HUES64 (cell line): ENCODE measurements at regions not wholly inside any gene's neighbourhood (a gene's known extent, or its start where the extent isn't known, plus 50 kb on each side); places are given as distances from the start of the nearest gene placed in this dataset.

ENCODE experiments used
- H3K27ac ChIP-seq: 2 replicates; pipeline ENCODE4 v1.7.0; 2013; ENCODE audit warnings: low read depth, low read length, inconsistent platforms
- H3K27me3 ChIP-seq: 2 replicates; pipeline ENCODE4 v1.6.1; 2013; ENCODE audit warnings: mild to moderate bottlenecking, low read length; ENCODE audit not compliant: insufficient read depth
- H3K36me3 ChIP-seq: 2 replicates; pipeline ENCODE4 v1.6.1; 2013; ENCODE audit warnings: mild to moderate bottlenecking, low read length; ENCODE audit not compliant: insufficient read depth
- H3K4me1 ChIP-seq: 2 replicates; pipeline ENCODE4 v1.6.1; 2013; ENCODE audit warnings: mild to moderate bottlenecking, low read length, moderate library complexity; ENCODE audit not compliant: insufficient read depth
- H3K4me3 ChIP-seq: 2 replicates; pipeline ENCODE4 v1.5.1; 2013; ENCODE audit warnings: mild to moderate bottlenecking, low read length, moderate library complexity
- H3K9ac ChIP-seq: 2 replicates; pipeline ENCODE4 v1.6.1; 2013; ENCODE audit warnings: mild to moderate bottlenecking, low read depth, low read length
- H3K9me3 ChIP-seq: 2 replicates; pipeline ENCODE4 v1.6.1; 2013; ENCODE audit warnings: low read depth, low read length; ENCODE audit not compliant: insufficient read depth
- WGBS: fragments of 150-250, 120-280 bp; methylation state at CpG from one replicate; pipeline ENCODE4 v1.1.7; 2013; ENCODE audit warnings: missing lambda C conversion rate; 5-methylcytosine and 5-hydroxymethylcytosine counted together

DNA sequence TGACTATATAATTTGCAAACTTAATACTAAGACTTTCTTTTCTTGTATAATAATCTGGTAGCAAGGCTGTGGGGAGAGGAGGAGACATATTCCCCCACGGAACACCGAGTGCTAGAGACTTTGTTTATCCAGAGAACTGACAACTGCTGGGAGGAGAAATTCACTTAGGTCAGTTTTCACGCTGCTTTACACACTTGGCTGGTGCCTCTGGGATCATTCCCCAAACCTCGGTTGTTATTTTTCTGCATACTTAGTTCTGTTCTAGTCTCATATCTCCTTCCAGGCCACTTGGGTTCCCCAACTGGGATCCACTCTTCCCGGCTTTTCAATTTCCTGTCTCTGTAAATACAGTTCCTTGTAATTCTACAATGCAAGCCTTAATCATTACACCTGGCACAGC lies 238.2 kb upstream of the ADAMTS16 start:
- Histone ChIP-seq H3K27ac (no peak overlapping the region), H3K9me3 (no peaks in the 10 kb centered on the region), H3K4me3 (no peak overlapping the region), H3K9ac (no peak overlapping the region), H3K36me3 (no peaks in the 10 kb centered on the region), H3K4me1 (no peaks in the 10 kb centered on the region), H3K27me3 (no peaks in the 10 kb centered on the region)
- 93% methylated on average over 5 of the region's 5 CpGs for WGBS

DNA sequence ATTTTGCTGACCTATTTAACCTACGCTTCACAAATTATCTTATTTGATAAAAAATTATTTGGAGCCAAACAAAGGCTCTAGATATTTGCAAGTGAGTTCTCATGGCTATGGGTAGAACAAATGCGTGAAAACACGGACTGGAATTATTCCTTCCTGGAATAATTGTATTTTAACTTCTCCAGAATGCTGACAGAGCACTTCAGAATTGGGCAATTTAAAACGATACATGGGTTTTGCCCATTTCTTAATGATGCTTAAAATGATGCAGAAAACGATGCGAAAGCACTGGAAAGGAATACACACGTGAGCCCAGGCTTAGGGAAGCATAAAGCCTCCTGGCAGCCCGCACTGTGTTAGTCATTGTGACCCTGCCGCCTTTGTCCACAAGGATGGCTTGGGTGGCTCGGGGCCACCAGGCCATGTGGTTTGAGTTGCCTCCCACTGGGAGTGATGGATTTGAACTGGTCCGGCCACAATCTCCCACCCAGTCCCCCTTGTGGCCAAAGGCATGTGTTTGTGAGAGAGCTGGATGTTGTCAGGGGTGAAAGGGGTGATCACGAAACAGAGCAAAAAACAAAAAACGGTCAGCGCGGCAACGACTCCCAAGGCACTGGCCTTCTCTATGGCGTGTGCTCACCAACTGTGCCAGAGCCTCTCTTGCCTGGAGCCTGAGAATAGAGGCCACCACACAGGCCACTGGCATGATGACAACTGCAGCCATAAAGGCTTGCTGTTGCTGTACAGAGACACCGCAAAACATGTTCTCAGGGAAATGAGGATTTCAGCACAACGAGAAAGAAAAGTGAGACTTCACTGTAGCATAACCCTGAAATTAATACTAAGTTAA lies 234.2 kb upstream of the ADAMTS16 start:
- 90% methylated on average over 18 of the region's 19 CpGs for WGBS
- Histone ChIP-seq H3K9ac (no peak overlapping the region), H3K27me3 (no peaks in the 10 kb centered on the region), H3K9me3 (no peaks in the 10 kb centered on the region), H3K27ac (no peak overlapping the region), H3K4me1 (no peaks in the 10 kb centered on the region), H3K36me3 (no peaks in the 10 kb centered on the region), H3K4me3 (no peak overlapping the region)

DNA sequence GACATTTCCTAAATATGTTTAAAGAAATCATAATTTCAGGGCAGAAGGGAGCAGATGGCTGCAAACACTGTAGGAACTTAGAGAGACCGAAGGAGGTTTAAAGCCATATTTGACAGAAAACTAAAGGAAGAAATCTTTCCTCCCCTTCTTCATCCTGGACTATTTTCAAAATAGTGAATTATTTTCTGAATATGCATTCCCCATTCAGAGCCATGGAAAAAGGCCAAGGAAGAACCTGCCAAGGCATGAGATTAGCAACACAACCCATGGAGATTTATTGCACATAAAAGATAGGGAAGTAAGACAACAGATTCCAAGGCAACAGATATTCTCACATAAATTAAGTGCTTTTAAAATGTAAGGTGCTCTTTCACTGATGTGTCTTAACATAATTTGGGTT lies 233.3 kb upstream of the ADAMTS16 start:
- Histone ChIP-seq H3K36me3 (no peaks in the 10 kb centered on the region), H3K9me3 (no peaks in the 10 kb centered on the region), H3K27me3 (no peaks in the 10 kb centered on the region), H3K9ac (no peak overlapping the region), H3K27ac (no peak overlapping the region), H3K4me3 (no peak overlapping the region), H3K4me1 (no peaks in the 10 kb centered on the region)
- WGBS = 75% methylated on average over 1 of the region's 1 CpG

DNA sequence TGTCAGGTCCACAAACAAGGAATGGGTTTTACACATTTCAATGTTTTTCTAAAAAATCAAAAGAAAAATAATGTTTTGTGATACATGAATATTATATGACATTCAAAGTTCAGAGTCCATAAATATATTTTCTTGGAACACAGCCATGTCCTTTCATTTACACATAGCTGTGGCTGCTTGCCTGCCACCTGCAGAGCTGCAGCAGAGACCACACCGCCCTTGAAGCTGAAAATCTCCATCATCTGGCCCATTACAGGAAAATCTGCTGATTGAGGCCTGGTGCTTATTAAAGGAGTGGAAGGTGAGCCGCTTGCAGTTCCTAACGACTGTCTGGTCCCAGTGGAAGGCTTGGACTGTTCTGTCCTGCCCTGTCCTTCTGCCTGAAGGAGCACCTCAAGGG lies 232.6 kb upstream of the ADAMTS16 start:
- H3K4me1 ChIP-seq = no peaks in the 10 kb centered on the region
- no peak overlapping the region for H3K27ac ChIP-seq
- H3K27me3 ChIP-seq = no peaks in the 10 kb centered on the region
- no peak overlapping the region for H3K9ac ChIP-seq
- no peak overlapping the region for H3K4me3 ChIP-seq
- H3K36me3 ChIP-seq = no peaks in the 10 kb centered on the region
- 89% methylated on average over 3 of the region's 3 CpGs for WGBS
- no peaks in the 10 kb centered on the region for H3K9me3 ChIP-seq

DNA sequence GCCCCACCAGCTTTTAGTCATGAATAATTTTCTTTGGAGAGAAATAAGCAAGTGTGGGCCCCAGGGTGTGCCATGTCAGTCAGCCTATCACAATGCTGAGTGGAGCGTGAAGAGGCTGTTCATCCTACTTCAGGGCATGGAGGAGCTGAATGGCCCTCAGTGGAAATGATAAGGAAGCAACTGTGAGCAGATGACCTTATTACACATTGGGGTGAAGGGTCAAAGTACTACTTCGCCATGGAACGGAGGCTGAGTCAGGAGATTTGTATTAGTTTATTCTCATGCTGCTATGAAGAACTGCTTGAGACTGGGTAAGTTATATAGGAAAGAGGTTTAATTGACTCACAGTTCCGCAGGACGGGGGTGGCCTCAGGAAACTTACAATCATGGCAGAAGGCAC lies 231.0 kb upstream of the ADAMTS16 start:
- no peaks in the 10 kb centered on the region for H3K9me3 ChIP-seq
- H3K4me1 ChIP-seq = no peaks in the 10 kb centered on the region
- no peak overlapping the region for H3K27ac ChIP-seq
- 94% methylated on average over 5 of the region's 5 CpGs for WGBS
- H3K27me3 ChIP-seq = no peaks in the 10 kb centered on the region
- no peak overlapping the region for H3K9ac ChIP-seq
- no peak overlapping the region for H3K4me3 ChIP-seq
- H3K36me3 ChIP-seq = no peaks in the 10 kb centered on the region

DNA sequence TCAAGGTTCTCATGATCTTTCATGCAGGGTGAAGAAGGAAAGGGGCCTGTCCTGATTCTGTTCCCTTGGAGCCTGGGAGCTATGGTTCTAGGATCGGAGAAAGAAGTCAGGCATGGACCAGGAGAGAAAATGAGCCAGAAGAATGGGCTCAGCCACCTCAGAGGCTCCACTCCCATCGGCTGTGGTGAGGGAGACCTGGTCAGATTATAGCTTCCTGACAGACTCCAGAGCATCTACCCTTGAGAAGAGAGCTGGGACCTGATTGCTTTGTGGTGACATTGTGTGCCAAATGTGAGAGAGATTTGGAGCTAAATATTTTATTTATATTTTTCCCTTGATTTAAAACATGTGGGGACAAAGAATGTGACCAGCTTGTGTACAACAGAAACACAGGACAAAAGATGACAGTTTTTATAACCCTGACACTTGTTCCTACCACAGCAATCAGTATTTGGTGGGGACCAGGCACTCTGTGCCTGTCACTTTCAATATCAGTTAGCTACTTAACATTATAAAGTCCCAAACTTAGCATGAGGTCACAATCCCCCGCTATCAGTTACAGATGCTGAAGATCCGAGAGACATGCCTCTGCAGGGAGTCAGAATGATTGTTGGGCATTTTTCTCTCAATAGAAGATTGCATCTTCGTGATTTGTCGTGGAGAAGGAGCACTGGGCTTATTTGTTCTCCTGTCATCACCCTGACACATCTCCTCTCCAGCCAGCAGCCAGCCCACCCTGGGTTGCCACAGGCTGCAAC lies 228.3 kb upstream of the ADAMTS16 start:
- no peak overlapping the region for H3K4me3 ChIP-seq
- no peaks in the 10 kb centered on the region for H3K36me3 ChIP-seq
- no peaks in the 10 kb centered on the region for H3K4me1 ChIP-seq
- H3K27me3 ChIP-seq = no peaks in the 10 kb centered on the region
- H3K9ac ChIP-seq = no peak overlapping the region
- no peak overlapping the region for H3K27ac ChIP-seq
- H3K9me3 ChIP-seq = no peaks in the 10 kb centered on the region
- 85% methylated on average over 6 of the region's 6 CpGs for WGBS

DNA sequence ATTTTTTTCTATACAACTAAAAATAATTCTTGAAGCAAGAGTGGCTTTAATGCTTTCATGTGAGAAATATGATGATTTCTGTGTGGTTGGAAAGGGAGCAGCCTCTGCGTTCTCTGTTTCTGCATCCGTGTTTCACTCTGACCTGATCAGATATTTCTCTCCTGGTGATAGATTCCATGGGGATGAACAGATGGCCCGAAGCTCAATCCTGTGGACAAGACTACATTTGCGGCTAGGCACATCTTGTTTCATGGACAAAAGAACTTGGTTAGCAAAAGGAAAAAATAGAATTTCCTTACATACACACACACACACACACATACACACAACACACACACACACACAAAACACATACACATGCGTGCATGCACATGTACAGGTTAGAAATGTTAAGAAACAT lies 218.2 kb upstream of the ADAMTS16 start:
- H3K27me3 ChIP-seq = no peaks in the 10 kb centered on the region
- WGBS = 75% methylated on average over 5 of the region's 5 CpGs

DNA sequence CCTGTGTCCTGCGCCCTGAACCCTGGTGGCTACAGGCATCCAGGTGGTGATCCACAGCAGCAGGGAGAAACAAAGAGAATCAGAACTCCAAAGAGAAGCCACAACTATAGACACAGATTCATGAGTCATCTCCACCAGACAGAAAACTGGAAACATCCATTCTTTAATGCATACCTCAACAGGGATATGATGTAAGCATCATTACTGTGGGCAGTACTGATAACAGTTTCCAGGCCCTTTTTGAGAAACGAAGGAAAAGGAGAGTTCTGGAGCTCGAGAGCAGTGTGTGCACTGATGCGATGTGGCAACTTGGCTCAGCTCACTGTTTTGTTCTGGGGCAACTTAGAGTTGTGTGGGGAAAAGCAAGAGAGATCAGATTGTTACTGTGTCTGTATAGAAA lies 215.6 kb upstream of the ADAMTS16 start:
- H3K27me3 ChIP-seq = no peaks in the 10 kb centered on the region
- no peaks in the 10 kb centered on the region for H3K4me1 ChIP-seq
- 90% methylated on average over 4 of the region's 4 CpGs for WGBS
- no peak overlapping the region for H3K27ac ChIP-seq
- no peaks in the 10 kb centered on the region for H3K36me3 ChIP-seq
- H3K4me3 ChIP-seq = no peak overlapping the region
- no peak overlapping the region for H3K9ac ChIP-seq
- H3K9me3 ChIP-seq = no peaks in the 10 kb centered on the region

More for the DNA sequence above, 218.2 kb upstream of the ADAMTS16 start:
- Histone ChIP-seq H3K4me1 (no peaks in the 10 kb centered on the region), H3K36me3 (no peaks in the 10 kb centered on the region), H3K9ac (no peak overlapping the region), H3K4me3 (no peak overlapping the region), H3K9me3 (no peaks in the 10 kb centered on the region), H3K27ac (no peak overlapping the region)

DNA sequence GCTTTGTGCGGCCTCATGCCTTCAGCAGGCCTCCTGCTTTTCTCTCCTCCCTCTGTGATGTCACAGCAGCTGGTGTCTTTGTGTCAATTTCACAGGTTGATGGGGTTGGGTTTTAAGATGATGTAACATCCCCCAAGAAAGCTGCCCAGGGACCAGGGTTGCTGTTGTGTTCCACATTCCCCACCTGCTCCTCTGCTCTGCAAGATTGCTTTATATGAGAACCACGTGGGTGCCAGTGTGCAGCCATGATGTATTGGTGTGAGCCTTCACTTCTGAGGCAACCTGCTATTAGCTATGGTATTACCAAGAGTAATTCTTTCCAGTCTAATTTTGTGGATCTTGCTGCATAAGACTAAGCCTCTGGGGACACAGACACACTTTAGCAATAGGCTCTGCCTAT lies 213.0 kb upstream of the ADAMTS16 start:
- Histone ChIP-seq H3K9me3 (no peaks in the 10 kb centered on the region), H3K27me3 (no peaks in the 10 kb centered on the region), H3K27ac (no peak overlapping the region), H3K36me3 (no peaks in the 10 kb centered on the region), H3K4me3 (no peak overlapping the region), H3K4me1 (no peaks in the 10 kb centered on the region), H3K9ac (no peak overlapping the region)
- WGBS = 92% methylated on average over 2 of the region's 2 CpGs

DNA sequence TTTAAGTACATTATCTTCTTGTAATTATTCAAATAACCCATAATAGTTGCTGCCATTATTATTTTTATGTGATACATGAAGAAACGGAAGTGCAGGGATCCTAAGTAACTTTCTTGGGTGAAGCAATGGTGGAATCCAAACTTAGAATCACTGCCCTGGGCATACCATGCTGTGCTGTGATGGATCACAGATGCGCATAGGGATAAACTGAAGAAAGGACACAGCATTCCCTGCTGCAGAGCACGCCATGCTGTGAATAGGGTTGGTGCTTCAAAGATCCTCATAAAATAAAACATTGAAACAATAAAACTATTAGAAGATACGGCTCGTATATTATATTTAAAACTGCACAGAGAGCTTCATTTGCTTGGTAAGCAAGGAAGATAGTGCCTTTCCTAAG lies 211.7 kb upstream of the ADAMTS16 start:
- Histone ChIP-seq H3K36me3 (no peaks in the 10 kb centered on the region), H3K4me1 (no peaks in the 10 kb centered on the region), H3K9me3 (no peaks in the 10 kb centered on the region), H3K9ac (no peak overlapping the region), H3K27ac (no peak overlapping the region), H3K4me3 (no peak overlapping the region), H3K27me3 (no peaks in the 10 kb centered on the region)
- 92% methylated on average over 5 of the region's 5 CpGs for WGBS

DNA sequence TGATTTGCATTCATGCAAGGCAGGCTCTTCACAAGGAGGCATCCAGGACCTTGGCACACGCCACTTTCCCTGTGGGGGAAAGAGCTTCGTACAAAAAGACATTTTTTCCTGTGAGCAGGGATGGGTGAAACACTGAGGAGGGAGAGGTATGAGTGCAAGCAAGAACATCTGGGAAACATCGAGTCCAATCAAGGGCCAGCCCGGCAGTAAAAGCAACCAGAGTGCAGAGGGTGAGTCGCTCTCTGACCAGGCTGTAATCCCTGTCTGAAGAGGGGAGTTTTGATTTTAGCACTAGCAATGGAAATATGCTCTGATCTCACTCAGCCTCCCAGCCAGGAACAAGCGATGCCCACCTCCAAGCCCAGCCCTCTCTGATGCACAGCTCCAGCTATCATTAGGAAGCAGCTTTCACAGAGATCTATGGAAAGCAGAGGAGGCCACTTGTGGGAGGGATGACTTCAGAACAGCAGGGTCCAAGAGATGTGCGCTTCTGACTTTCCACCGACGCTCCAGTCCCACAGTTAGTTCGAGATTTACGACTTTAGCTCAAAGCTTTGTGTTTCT lies 211.0 kb upstream of the ADAMTS16 start:
- no peaks in the 10 kb centered on the region for H3K9me3 ChIP-seq
- H3K36me3 ChIP-seq = no peaks in the 10 kb centered on the region
- H3K9ac ChIP-seq = no peak overlapping the region
- H3K27me3 ChIP-seq = no peaks in the 10 kb centered on the region
- no peak overlapping the region for H3K27ac ChIP-seq
- no peaks in the 10 kb centered on the region for H3K4me1 ChIP-seq
- WGBS = 87% methylated on average over 11 of the region's 11 CpGs
- H3K4me3 ChIP-seq = no peak overlapping the region
